ENCODE measurements at regions not wholly inside any gene's neighbourhood (a gene's known extent, or its start where the extent isn't known, plus 50 kb on each side); places are given as distances from the start of the nearest gene placed in this dataset.
A peak's percentile ranks its signal among the peaks of the same experiment; 100 is the strongest.

GRCh38 chr14:22450266-22450665, 138.8 kb downstream of the DAD1 start:
- DNase-seq: no peak
- Histone ChIP-seq H3K36me3 (no peaks in the 10 kb centered on the region), H3K27ac (peak overlapping the region in 5 of 8 donors; percentile 6 to 71 (median 65)), H3K4me1 (peaks cover 0 to 21% (median 14%) of the 10 kb centered on the region in 6 donors), H3K4me3 (peak overlapping the region in 2 of 8 donors; percentile 19 to 35), H3K27me3 (replicated peaks in 1 of 7) (no peaks in the 10 kb centered on the region), H3K9me3 (no peaks in the 10 kb centered on the region)
- TF ChIP-seq POLR2AphosphoS5 (IDR thresholded peaks at IDR 0.05): no peak
- WGBS, 5 donors: 75 to 86% (median 84%) methylated on average over 7 of the region's 7 CpGs
- intact Hi-C loops (cut with DNase I; ENCODE audit: low total_unique reads): no loop called here

GRCh38 chr14:22449600-22449905, 139.5 kb downstream of the DAD1 start:
- Histone ChIP-seq H3K9me3 (no peaks in the 10 kb centered on the region), H3K4me3 (peak overlapping the region in 2 of 8 donors; percentile 19 to 35), H3K27ac (peak overlapping the region in 4 of 8 donors; percentile 20 to 71 (median 66)), H3K36me3 (no peaks in the 10 kb centered on the region), H3K27me3 (replicated peaks in 1 of 7) (no peaks in the 10 kb centered on the region), H3K4me1 (peaks cover 0 to 21% (median 14%) of the 10 kb centered on the region in 6 donors)
- intact Hi-C loops (cut with DNase I; ENCODE audit: low total_unique reads): no loop called here
- TF ChIP-seq CTCF (IDR thresholded peaks at IDR 0.05 in 8 of 11, conservative IDR thresholded peaks at IDR 0.05 in 3 of 11): no peak
- no peak for DNase-seq
- WGBS, 5 donors: 68 to 86% (median 76%) methylated on average over 2 of the region's 2 CpGs

- WGBS, 5 donors: 58 to 82% (median 69%) methylated on average over 4 of the region's 4 CpGs
- intact Hi-C loops (cut with DNase I; ENCODE audit: low total_unique reads): no loop called here
- H3K9me3 ChIP-seq: no peaks in the 10 kb centered on the region
- TF ChIP-seq POLR2A (IDR thresholded peaks at IDR 0.05) (no peak), POLR2AphosphoS5 (IDR thresholded peaks at IDR 0.05) (no peak), CTCF (IDR thresholded peaks at IDR 0.05 in 8 of 11, conservative IDR thresholded peaks at IDR 0.05 in 3 of 11) (no peak)
- no peaks in the 10 kb centered on the region for H3K36me3 ChIP-seq
- H3K4me3 ChIP-seq: peak overlapping the region in 1 of 8 donors; percentile 21
- H3K27ac ChIP-seq: peak overlapping the region in 7 of 8 donors; percentile 5 to 71 (median 65)
- DNase-seq: no peak
- no peaks in the 10 kb centered on the region for H3K27me3 ChIP-seq (replicated peaks in 1 of 7)
- H3K4me1 ChIP-seq: peaks cover 0 to 21% (median 14%) of the 10 kb centered on the region in 6 donors
These were observed 140.0 kb downstream of the DAD1 start for GRCh38 chr14:22448905-22449599.

GRCh38 chr14:22448035-22448904, 140.8 kb downstream of the DAD1 start:
- Histone ChIP-seq H3K27me3 (replicated peaks in 1 of 7) (no peaks in the 10 kb centered on the region), H3K4me1 (peaks cover 0 to 21% (median 14%) of the 10 kb centered on the region in 6 donors), H3K27ac (peak overlapping the region in 7 of 8 donors; percentile 5 to 71 (median 65)), H3K36me3 (no peaks in the 10 kb centered on the region), H3K9me3 (no peaks in the 10 kb centered on the region), H3K4me3 (peak overlapping the region in 1 of 8 donors; percentile 21)
- TF ChIP-seq POLR2AphosphoS5 (IDR thresholded peaks at IDR 0.05): no peak
- TF ChIP-seq CTCF (IDR thresholded peaks at IDR 0.05 in 8 of 11, conservative IDR thresholded peaks at IDR 0.05 in 3 of 11): no peak
- no peak for TF ChIP-seq POLR2A (IDR thresholded peaks at IDR 0.05)
- 29 to 61% (median 36%) methylated on average over 10 of the region's 10 CpGs for WGBS, 5 donors
- intact Hi-C loops (cut with DNase I; ENCODE audit: low total_unique reads): no loop called here
- peak; percentile 78 for DNase-seq
